SIG-M5 treated with dmso at 0.1 percent for 504 hours (cell line): ENCODE measurements at regions not wholly inside any gene's neighbourhood (a gene's known extent, or its start where the extent isn't known, plus 50 kb on each side); places are given as distances from the start of the nearest gene placed in this dataset.
"Not testable (repeated sequence)": the region's sequence is repeated elsewhere in the genome, so short reads cannot be mapped to it uniquely, and the experiment has no call there.

Experiments used
- DNase-seq: peaks from one replicate; lab custom pipeline; 2025; ENCODE audit not compliant: unreplicated experiment; lab: John Stamatoyannopoulos, UW

DNA sequence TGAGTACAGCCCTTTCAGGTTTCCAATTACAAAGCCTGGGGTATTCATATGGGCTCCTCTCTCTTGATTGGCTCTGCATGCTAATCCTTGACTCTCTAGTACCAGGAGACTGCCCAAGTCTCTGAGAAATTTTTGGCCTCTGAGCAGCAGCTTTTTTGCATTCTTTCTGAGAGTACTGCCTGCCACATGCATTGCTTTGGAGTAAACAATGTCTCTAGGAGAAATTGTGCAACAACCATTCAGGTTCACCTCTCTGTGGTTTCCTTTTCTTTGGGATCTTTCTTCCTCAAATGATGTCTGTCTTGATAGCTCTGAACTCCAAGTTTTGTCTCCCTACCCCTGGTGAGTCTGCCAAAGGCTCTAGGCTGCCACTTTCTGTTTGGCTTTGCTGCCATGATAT is 115.8 kb upstream of the SETBP1 start:
- no peak for DNase-seq

DNA sequence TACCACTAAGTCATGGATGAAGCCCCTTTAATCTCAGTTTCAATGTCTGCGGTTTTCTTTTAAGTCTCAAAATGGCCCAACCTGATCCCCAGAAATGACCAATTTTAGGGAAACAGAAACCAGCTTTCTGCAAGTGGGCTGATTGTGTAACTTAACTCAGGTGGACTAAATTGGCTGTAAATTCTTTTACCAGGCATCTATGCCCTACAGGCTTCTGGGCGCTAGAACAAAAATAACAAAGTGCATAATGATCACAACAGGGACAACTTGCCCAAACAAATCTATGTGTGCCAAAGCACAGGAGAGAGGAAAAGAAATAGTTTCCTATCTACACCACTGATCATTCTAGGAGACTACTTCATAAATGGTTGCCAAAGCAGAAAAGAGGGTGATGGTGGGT is 112.3 kb upstream of the SETBP1 start:
- no peak for DNase-seq

- DNase-seq = no peak
Observed at GRCh38 chr18:44568986-44569385, 111.7 kb upstream of the SETBP1 start.

GRCh38 chr18:44569391-44570055 is 111.2 kb upstream of the SETBP1 start:
- DNase-seq = no peak

DNA sequence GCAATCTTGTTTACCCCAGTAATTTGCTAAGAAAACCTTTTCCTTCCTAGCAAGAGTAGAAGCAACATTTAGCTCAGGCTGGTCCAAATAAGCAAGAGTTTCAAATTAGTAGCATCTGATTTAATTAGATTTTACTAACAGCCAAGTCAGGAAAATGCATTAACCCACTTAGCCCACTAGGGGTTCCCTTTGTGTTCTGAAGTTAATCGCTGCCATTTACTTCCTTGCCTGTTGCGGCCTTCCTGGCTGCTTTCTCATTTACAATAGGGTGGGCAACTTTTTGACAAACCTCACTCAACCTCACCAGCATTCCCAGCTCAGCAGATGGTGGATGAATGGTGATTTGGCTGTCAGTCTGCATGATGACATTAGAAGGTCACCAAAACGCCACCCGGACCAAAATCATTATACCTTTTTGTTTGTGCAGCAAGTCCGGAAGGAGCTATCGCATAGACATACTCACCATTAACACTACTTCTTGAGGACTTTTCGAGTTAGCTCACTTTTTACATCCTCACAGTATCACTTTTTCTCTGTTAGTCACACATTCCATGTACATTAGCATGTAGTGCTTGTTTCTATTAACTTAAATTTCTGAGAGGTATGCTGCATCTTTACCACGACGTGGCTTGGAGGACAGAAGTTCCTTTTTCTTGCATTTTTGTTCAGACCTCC is 101.5 kb upstream of the SETBP1 start:
- DNase-seq = peak; percentile 35

DNA sequence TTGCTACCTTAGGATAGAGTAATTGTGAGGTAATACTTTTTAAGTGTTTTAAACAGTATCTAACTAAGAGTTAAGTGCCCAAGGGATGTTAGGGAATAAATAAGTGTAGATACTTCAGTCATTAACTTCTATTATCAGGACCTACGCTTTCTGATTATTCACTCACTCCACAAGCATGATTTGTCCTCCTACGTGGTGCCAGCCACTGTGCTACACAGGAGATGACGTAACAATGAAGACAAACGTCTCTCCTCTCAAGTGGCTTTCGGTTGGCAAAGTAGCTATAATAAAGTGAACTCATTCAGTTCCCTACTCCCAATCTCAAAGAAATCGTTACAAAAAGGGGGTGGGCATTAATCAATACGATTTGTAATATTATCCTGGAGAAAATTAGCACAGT is 100.9 kb upstream of the SETBP1 start:
- DNase-seq = no peak

DNA sequence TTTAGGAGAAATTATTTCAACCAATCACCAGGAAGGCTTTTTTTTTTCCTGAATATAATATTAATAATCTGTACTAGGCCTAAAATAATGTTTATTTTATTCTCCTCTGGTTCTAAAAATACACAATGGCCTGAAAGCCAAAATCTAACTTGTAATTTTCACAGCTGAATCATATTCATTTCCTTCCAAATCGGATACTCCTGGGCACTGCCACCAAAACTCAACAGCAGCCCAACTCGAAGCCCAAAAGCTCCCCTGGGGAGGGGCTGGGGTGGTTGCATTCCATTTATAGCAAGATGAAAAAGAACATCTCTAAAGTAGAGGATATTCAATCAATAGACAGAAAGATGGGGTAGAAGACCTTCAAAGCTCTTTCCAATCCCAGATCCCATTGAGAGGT is 100.5 kb upstream of the SETBP1 start:
- DNase-seq = no peak

GRCh38 chr18:44580782-44581181 is 99.9 kb upstream of the SETBP1 start:
- not testable (repeated sequence) for DNase-seq

GRCh38 chr18:44582456-44582855 is 98.2 kb upstream of the SETBP1 start:
- DNase-seq = no peak

DNA sequence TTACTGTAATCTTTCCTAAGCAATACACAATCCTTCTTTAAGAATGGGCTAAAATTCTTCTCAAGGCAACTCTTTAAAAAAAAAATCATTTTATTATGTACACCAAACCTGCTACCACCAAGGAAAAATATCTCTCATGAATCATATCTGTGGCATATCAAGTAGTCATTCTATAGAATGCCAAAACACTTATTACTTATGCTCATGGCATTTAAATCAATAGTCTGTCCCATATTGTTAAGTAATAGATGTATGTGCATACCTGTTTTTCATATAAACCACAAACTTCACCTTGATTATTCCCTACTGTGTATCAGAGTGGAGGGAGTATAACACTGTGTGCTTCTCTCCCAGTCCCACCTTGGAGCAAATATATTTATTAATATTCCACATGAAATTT is 95.8 kb upstream of the SETBP1 start:
- DNase-seq = no peak

DNA sequence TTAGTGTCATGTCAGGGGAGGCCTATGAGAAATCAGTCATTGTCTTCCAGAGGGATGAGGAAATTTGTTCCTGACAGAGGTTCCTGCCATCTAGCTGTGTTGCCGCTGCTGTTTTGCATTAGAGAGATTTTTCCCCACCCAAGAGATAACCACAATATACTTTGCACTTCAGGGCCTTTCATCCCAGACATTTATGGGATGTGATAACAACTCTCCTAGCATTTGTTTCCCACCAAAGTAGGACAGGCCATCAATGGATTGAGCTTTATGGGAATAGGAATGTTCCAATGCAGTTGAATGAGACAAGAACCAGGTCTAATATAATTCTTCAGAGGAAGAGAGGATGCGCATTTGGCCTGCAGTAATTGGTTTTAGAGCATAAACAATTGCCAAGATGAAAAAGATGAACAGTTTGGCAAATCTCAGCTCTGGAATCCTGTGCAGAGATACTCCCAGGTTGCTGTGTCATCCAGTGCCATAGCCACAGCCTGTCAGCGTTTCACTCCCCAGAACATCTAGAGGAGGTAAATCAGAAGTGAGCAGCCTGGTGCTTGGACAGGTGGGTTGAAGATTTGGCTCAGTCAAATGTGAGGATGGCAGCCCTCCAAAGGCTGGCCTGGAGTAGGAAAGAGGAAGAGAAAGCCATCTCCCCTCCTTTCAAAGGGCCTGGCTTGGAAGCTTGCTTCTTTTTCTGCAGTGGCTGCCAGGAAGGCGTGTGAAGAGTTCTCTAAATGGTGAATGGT is 93.7 kb upstream of the SETBP1 start:
- no peak for DNase-seq

- DNase-seq = no peak
Observed at GRCh38 chr18:44588508-44588907, 92.2 kb upstream of the SETBP1 start.

DNA sequence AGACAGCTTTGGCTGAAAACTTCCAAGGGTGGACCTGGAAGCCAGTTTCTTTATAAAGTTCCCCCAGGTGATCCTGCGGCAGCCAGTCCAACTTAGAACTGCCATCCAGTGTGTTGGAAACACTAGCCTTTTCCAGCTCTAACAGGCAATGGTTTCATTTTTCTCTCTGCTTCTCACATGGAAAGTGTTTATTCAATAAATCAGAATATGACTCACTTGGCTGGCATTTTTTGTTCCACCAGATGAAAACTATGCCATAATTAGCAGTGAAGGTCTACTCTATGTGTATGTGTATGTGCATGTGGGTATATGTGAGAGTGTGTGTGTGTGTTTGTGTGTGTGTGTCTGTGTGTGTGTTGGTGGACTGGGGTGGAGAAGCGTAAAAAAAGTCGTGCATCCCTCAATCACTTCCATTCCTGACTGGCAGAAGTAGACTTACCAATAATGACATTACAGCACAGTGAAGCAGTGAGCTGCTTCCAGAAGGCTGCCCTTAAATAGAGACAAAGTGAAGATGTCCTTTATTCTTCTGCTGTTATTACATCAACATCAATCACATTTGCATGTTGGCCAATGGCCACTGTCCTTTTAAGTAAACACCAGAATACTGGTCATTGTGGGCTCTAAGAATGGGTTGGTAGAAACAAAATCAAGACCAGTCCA is 90.9 kb upstream of the SETBP1 start:
- no peak for DNase-seq

GRCh38 chr18:44590956-44591670 is 89.6 kb upstream of the SETBP1 start:
- no peak for DNase-seq

DNA sequence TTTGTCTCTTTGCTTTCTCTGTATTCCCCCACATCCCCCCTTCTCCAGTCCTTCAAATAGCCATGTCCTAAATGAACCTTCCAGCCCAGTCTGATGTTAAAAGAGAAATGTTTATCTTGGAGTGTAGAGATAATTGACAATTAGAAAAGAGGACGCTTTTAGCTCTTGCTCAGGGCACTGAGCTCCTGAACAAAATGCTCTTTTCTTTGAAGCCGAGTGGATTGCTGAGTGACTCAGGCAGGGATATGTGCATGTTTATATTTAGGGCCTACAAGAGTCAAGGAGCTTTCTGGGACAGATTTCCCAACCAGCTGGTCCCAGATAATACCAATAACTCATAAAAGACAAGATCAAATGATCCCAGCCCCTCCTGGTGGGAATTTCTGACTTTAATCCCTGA is 88.0 kb upstream of the SETBP1 start:
- DNase-seq = no peak

GRCh38 chr18:44594799-44595467 is 85.8 kb upstream of the SETBP1 start:
- no peak for DNase-seq

DNA sequence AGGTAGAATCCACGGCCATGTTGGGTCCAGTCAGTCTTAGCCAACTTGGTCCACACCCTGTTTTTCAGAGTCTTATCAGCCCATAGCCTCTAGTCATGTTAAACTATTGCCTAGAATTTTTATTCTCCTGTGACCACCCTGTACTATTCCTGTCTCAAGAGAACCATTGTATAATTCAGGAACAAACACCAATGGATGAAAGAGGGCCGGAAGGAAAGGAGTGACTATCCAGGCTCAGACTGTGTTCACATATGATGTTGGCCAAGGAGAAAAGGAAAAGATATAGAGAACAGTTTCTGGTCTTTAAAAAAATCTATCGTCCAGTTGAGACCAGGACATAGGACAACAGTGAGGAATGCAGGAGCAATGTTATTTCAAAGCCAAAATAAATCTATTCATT is 82.9 kb upstream of the SETBP1 start:
- DNase-seq = no peak

GRCh38 chr18:44598514-44598913 is 82.2 kb upstream of the SETBP1 start:
- no peak for DNase-seq

DNA sequence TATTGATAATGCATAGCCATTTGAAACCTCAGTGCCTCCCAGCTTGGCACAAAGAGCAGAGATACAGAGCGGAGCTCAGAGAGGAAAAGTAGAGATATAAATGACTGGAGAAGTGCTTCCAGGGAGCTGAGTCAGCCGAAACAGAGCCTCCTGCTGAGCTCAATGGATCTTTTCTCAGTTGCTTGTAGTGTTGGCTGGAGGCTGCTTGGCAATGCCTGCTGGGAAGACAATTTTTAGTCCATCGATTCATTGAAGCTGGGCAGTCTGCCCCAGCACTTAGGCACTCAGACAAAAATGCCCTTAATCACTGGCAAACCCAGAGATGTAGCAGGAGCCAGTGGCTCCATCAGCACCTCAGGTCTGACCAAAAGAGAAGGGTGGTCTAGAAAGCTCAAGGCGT is 81.3 kb upstream of the SETBP1 start:
- no peak for DNase-seq

GRCh38 chr18:44601447-44601846 is 79.2 kb upstream of the SETBP1 start:
- no peak for DNase-seq

GRCh38 chr18:44602380-44602779 is 78.3 kb upstream of the SETBP1 start:
- no peak for DNase-seq
